Mesendoderm (in vitro differentiated cells): ENCODE measurements at regions not wholly inside any gene's neighbourhood (a gene's known extent, or its start where the extent isn't known, plus 50 kb on each side); places are given as distances from the start of the nearest gene placed in this dataset.

Experiments used
- DNase-seq: peaks from one replicate; pipeline ENCODE4 v3.0.0; 2013
- H2AK5ac ChIP-seq: 2 replicates; pipeline ENCODE4 v1.6.1; 2013; ENCODE audit warnings: low read length, inconsistent platforms
- H2BK120ac ChIP-seq: 2 replicates; pipeline ENCODE4 v1.6.1; 2013; ENCODE audit warnings: low read depth, mild to moderate bottlenecking, low read length, moderate library complexity, mixed read lengths
- H2BK15ac ChIP-seq: replicated peaks from 2 replicates; pipeline ENCODE4 v1.6.1; 2013; ENCODE audit warnings: low read depth, mild to moderate bottlenecking, moderate library complexity
- H2BK5ac ChIP-seq: 2 replicates; pipeline ENCODE4 v1.6.1; 2013; ENCODE audit warnings: low read length, inconsistent platforms
- H3K18ac ChIP-seq: 2 replicates; pipeline ENCODE4 v1.6.1; 2013; ENCODE audit warnings: mild to moderate bottlenecking, low read length, mixed read lengths
- H3K23ac ChIP-seq: one replicate; pipeline ENCODE4 v1.6.1; 2013; ENCODE audit warnings: low read length
- H3K27ac ChIP-seq: 2 replicates; pipeline ENCODE4 v1.5.1; 2013; ENCODE audit warnings: low read depth, mild to moderate bottlenecking, inconsistent platforms, low read length, moderate library complexity
- H3K27me3 ChIP-seq: 2 replicates; pipeline ENCODE4 v1.6.1; 2013; ENCODE audit warnings: low read length, control low read depth, mild to moderate bottlenecking, inconsistent platforms; ENCODE audit not compliant: insufficient read depth, poor library complexity
- H3K36me3 ChIP-seq: 2 replicates; pipeline ENCODE4 v1.6.1; 2013; ENCODE audit warnings: low read length, inconsistent platforms; ENCODE audit not compliant: control insufficient read depth, insufficient read depth
- H3K4ac ChIP-seq: one replicate; pipeline ENCODE4 v1.6.1; 2013; ENCODE audit warnings: low read depth, mild to moderate bottlenecking, low read length, moderate library complexity
- H3K4me1 ChIP-seq: 2 replicates; pipeline ENCODE4 v1.6.1; 2013; ENCODE audit warnings: low read depth, low read length, inconsistent platforms; ENCODE audit not compliant: control insufficient read depth
- H3K4me2 ChIP-seq: 2 replicates; pipeline ENCODE4 v1.6.1; 2013; ENCODE audit warnings: low read length
- H3K4me3 ChIP-seq: 2 replicates; pipeline ENCODE4 v1.5.1; 2013; ENCODE audit warnings: mild to moderate bottlenecking, low read length
- H3K56ac ChIP-seq: one replicate; pipeline ENCODE4 v1.6.1; 2013; ENCODE audit warnings: low read length
- H3K79me1 ChIP-seq: 2 replicates; pipeline ENCODE4 v1.6.1; 2013; ENCODE audit warnings: low read length, inconsistent platforms
- H3K79me2 ChIP-seq: 2 replicates; pipeline ENCODE4 v1.6.1; 2013; ENCODE audit warnings: mild to moderate bottlenecking, low read length; ENCODE audit not compliant: control insufficient read depth, insufficient read depth
- H3K9ac ChIP-seq: 2 replicates; pipeline ENCODE4 v1.6.1; 2013; ENCODE audit warnings: low read length, inconsistent platforms
- H4K5ac ChIP-seq: one replicate; pipeline ENCODE4 v1.6.1; 2013; ENCODE audit warnings: low read length
- H4K8ac ChIP-seq: one replicate; pipeline ENCODE4 v1.6.1; 2013; ENCODE audit warnings: low read depth, mild to moderate bottlenecking, control low read depth, low read length, moderate library complexity
- WGBS: extraction: QIAGEN DNeasy Blood & Tissue Kit; methylation state at CpG from one replicate; pipeline ENCODE4 v1.1.7; 2013; ENCODE audit warnings: low lambda C conversion rate, missing lambda C conversion rate; ENCODE audit not compliant: insufficient coverage; ENCODE audit errors: extremely low coverage; 5-methylcytosine and 5-hydroxymethylcytosine counted together

DNA sequence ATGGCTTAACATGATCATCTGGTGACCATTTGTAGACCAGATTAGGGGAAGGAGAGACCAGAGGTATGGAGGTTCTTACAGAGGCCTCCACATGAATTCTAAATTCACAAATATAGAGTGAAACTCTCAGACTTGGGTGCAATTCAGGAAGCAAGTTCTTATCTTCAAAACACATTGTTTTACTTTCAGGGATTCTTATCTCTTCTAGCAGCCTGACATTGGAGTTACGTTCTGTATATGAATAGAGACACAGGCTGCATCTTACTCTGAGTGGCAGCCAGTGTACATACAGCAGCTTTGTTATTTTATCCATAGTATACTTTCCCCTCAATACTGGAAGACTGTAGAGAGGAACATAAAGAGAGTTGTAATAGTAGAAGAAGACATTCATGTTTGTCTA, 1331.7 kb upstream of the WWC1 start:
- no peak for DNase-seq

GRCh38 chr5:166961028-166961427, 1330.4 kb upstream of the WWC1 start:
- Histone ChIP-seq H3K56ac (no peak overlapping the region), H2BK120ac (no peak overlapping the region), H3K23ac (no peak overlapping the region), H2BK5ac (no peak overlapping the region), H4K5ac (no peak overlapping the region), H3K36me3 (no peaks in the 10 kb centered on the region), H3K79me2 (no peaks in the 10 kb centered on the region), H3K4me3 (no peak overlapping the region), H3K27ac (no peak overlapping the region), H3K4me2 (no peak overlapping the region), H3K9ac (no peak overlapping the region), H4K8ac (no peak overlapping the region), H3K4me1 (peaks cover 10% of the 10 kb centered on the region), H3K4ac (no peak overlapping the region), H3K18ac (no peak overlapping the region), H3K27me3 (no peaks in the 10 kb centered on the region), H2AK5ac (no peak overlapping the region), H3K79me1 (no peaks in the 10 kb centered on the region), H2BK15ac (no peak overlapping the region)
- peak; percentile 29 for DNase-seq
- WGBS, result no CpG with 5 or more reads among the region's 5 CpGs

More for the DNA sequence above, 1331.7 kb upstream of the WWC1 start:
- Histone ChIP-seq H3K4me3 (no peak overlapping the region), H3K4ac (no peak overlapping the region), H3K27me3 (no peaks in the 10 kb centered on the region), H3K18ac (no peak overlapping the region), H2BK15ac (peak overlapping the region; percentile 67), H2BK5ac (no peak overlapping the region), H3K79me2 (no peaks in the 10 kb centered on the region), H3K56ac (no peak overlapping the region), H3K4me2 (no peak overlapping the region), H2AK5ac (no peak overlapping the region), H3K9ac (no peak overlapping the region), H2BK120ac (no peak overlapping the region), H3K23ac (no peak overlapping the region), H3K36me3 (no peaks in the 10 kb centered on the region), H3K79me1 (no peaks in the 10 kb centered on the region), H3K27ac (no peak overlapping the region), H3K4me1 (peaks cover 10% of the 10 kb centered on the region), H4K8ac (no peak overlapping the region), H4K5ac (no peak overlapping the region)
- WGBS, result no CpG with 5 or more reads among the region's 1 CpG

DNA sequence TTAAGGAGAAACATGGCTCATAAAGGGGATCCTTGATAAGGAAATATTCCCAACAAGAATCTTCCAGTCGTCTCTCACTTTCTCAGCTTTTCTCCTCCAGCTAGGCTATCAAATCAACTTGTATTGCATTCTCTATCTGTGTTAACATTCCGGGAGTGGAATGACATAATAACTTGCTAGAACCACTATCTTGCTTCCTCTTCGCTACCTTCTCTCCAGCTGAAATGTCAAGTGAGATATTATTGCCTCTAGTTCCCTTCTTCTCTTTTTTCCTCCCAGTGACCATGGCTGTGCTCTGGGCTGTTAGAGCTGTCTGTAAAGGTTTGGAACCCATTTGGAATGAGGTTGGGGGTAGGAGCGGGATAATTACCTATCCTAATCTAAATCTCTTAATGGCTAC, 1329.5 kb upstream of the WWC1 start:
- Histone ChIP-seq H4K8ac (no peak overlapping the region), H3K9ac (no peak overlapping the region), H3K27ac (peak overlapping the region; percentile 5), H3K79me2 (no peaks in the 10 kb centered on the region), H2AK5ac (no peak overlapping the region), H3K56ac (peak overlapping the region; percentile 62), H4K5ac (no peak overlapping the region), H3K36me3 (no peaks in the 10 kb centered on the region), H3K4me3 (no peak overlapping the region), H3K4ac (no peak overlapping the region), H2BK5ac (no peak overlapping the region), H3K79me1 (no peaks in the 10 kb centered on the region), H3K27me3 (no peaks in the 10 kb centered on the region), H3K23ac (no peak overlapping the region), H3K4me1 (peaks cover 10% of the 10 kb centered on the region), H3K18ac (peak overlapping the region; percentile 57), H2BK120ac (no peak overlapping the region), H2BK15ac (no peak overlapping the region), H3K4me2 (no peak overlapping the region)
- whole genome bisulfite sequencing, result no CpG with 5 or more reads among the region's 4 CpGs
- DNase-seq, result peak; percentile 81

DNA sequence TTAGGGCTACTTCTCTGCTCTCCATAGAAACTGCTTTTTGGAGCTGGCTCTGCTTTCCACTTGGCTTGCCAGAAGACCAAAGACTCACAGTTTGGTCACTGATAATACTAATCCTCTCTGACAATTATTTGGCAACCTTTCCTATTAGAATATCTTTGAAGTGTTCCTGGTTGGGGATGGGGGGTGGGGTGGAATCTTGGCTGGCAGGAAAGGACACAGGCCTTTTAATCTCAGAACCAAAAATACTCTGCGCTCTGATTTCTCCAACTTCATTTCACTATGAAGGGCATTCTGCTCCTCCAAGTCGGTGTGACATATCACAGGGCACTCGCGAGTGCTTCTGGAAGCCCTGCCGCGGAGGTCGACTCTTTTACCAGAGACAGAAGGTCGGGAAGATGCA, 1329.0 kb upstream of the WWC1 start:
- H3K4ac ChIP-seq, result peak overlapping the region; percentile 82
- no peak overlapping the region for H4K8ac ChIP-seq
- no peaks in the 10 kb centered on the region for H3K79me2 ChIP-seq
- no peak overlapping the region for H3K4me3 ChIP-seq
- no peak overlapping the region for H2BK15ac ChIP-seq
- H3K23ac ChIP-seq, result peak overlapping the region; percentile 67
- peak overlapping the region; percentile 73 for H3K27ac ChIP-seq
- no peaks in the 10 kb centered on the region for H3K79me1 ChIP-seq
- H3K36me3 ChIP-seq, result no peaks in the 10 kb centered on the region
- H3K56ac ChIP-seq, result peak overlapping the region; percentile 83
- H3K18ac ChIP-seq, result peak overlapping the region; percentile 57
- H3K4me1 ChIP-seq, result peaks cover 10% of the 10 kb centered on the region
- H2AK5ac ChIP-seq, result no peak overlapping the region
- peak overlapping the region; percentile 38 for H3K9ac ChIP-seq
- peak overlapping the region; percentile 69 for H2BK5ac ChIP-seq
- no peaks in the 10 kb centered on the region for H3K27me3 ChIP-seq
- peak; percentile 86 for DNase-seq
- no CpG with 5 or more reads among the region's 8 CpGs for WGBS
- H3K4me2 ChIP-seq, result no peak overlapping the region
- no peak overlapping the region for H4K5ac ChIP-seq
- H2BK120ac ChIP-seq, result no peak overlapping the region

GRCh38 chr5:166963596-166963995, 1327.8 kb upstream of the WWC1 start:
- no peaks in the 10 kb centered on the region for H3K27me3 ChIP-seq
- H3K4me3 ChIP-seq, result no peak overlapping the region
- H4K5ac ChIP-seq, result no peak overlapping the region
- H2BK15ac ChIP-seq, result no peak overlapping the region
- H3K27ac ChIP-seq, result no peak overlapping the region
- H2AK5ac ChIP-seq, result no peak overlapping the region
- H3K23ac ChIP-seq, result no peak overlapping the region
- H3K56ac ChIP-seq, result no peak overlapping the region
- H3K4me2 ChIP-seq, result no peak overlapping the region
- peaks cover 10% of the 10 kb centered on the region for H3K4me1 ChIP-seq
- no peaks in the 10 kb centered on the region for H3K79me1 ChIP-seq
- H3K79me2 ChIP-seq, result no peaks in the 10 kb centered on the region
- WGBS, result no CpG with 5 or more reads among the region's 5 CpGs
- H2BK5ac ChIP-seq, result no peak overlapping the region
- H3K4ac ChIP-seq, result peak overlapping the region; percentile 25
- H3K18ac ChIP-seq, result peak overlapping the region; percentile 20
- H3K9ac ChIP-seq, result no peak overlapping the region
- H2BK120ac ChIP-seq, result no peak overlapping the region
- H3K36me3 ChIP-seq, result no peaks in the 10 kb centered on the region
- no peak for DNase-seq
- H4K8ac ChIP-seq, result no peak overlapping the region

GRCh38 chr5:166977911-166978422, 1313.5 kb upstream of the WWC1 start:
- Histone ChIP-seq H3K36me3 (no peaks in the 10 kb centered on the region), H3K27ac (no peak overlapping the region), H3K27me3 (no peaks in the 10 kb centered on the region), H3K79me1 (no peaks in the 10 kb centered on the region), H4K8ac (no peak overlapping the region), H3K9ac (peak overlapping the region; percentile 74), H2BK15ac (no peak overlapping the region), H2AK5ac (no peak overlapping the region), H2BK5ac (no peak overlapping the region), H3K4ac (no peak overlapping the region), H3K4me3 (peak overlapping the region; percentile 35), H3K18ac (no peak overlapping the region), H3K4me2 (peak overlapping the region; percentile 91), H3K23ac (no peak overlapping the region), H3K79me2 (no peaks in the 10 kb centered on the region), H3K4me1 (no peaks in the 10 kb centered on the region), H2BK120ac (no peak overlapping the region), H3K56ac (peak overlapping the region; percentile 90), H4K5ac (no peak overlapping the region)
- DNase-seq, result no peak
- WGBS, result no CpG with 5 or more reads among the region's 7 CpGs
